Fibroblast of peridontal ligament (primary cell): ENCODE measurements at regions not wholly inside any gene's neighbourhood (a gene's known extent, or its start where the extent isn't known, plus 50 kb on each side); places are given as distances from the start of the nearest gene placed in this dataset.
"Not testable (repeated sequence)": the region's sequence is repeated elsewhere in the genome, so short reads cannot be mapped to it uniquely, and the experiment has no call there.

Experiments
- DNase-seq: peaks from one replicate; pipeline ENCODE4 v3.0.0-alpha.2; 2010; ENCODE audit errors: extremely low read depth

DNA sequence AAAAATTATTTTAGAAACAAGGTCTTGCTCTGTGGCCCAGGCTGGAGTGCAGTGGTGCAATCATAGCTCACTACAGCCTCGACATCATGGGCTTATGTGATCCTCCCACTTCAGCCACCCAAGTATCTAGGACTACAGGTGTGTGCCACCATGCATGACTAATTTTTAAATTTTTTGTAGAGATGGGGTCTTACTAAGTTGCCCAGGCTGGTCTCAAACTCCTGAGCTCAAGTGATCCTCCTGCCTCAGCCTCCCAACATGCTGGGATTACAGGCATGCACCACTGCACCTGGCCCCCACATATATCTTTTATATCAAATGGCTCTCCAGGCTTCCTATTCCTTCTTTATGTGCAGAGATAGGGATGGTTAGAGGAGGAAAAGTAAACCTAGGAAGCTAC is 91.2 kb upstream of the SVIL start:
- not testable (repeated sequence) for DNase-seq

DNA sequence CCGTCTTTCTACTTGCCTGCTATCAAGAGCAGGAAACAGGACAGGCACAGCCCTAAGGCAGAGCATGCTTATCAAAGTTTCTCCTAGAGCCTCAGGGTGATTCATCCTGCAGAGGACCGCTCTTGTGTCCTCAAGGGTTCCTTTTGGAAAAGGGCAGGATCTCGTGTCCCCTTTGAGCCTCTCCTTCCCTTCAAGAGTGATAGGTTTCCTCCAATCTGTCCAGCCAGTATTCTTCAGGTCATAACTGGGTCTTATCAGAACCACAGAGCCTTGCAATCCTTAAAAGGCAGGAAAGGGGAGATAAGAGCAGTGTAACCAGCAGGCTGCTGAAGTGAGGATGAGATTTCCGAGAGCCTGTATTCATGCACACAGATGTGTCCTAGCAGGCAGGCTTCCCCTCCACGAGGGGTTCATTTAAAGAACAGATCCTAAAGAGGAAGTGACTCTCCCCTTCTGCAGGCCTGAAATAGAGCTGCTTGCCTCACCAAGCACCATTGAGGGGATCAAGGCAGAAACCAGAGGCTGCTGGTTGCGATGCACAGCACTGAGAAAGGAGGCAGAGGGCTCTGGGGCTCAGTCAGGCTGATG is 90.5 kb upstream of the SVIL start:
- no peak for DNase-seq

- peak; percentile 79 for DNase-seq
Measured at GRCh38 chr10:29723726-29724125, 89.0 kb upstream of the SVIL start.

DNA sequence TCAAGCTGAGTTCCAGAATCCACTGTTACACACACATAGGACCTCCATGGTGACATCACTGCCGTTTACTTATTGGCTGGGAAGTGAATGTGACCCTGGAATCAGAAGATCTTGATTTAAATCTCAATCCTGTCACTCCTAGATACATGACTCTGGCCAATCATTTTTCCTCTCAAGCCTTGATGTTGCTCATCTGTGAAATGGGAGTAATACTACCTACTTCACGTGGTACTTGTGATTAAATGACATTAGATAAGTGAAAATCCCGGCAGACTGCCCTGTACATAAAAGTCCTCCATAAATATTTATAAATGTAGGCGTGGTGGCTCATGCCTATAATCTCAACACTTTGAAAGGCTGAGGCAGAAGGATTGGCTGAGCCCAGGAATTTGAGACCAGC is 88.0 kb upstream of the SVIL start:
- no peak for DNase-seq

GRCh38 chr10:29720149-29720548 is 85.4 kb upstream of the SVIL start:
- DNase-seq = no peak

DNA sequence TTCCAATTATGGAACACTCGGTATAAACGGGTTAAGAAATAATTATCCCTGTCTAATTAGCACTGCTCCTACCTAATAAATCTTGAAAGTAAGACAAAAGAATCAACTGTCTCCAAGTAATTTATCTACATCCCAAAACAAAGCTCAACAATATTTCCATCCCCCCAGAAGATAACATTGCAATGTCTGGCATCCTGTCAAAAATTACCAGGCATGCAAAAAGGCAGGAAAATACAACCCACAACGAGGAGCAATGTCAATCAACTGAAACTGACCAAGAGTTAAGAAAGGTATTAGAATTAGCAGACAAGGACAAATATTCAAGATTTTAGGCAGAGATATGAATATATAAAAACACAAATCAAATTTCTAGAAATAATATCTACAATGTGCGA is 84.5 kb upstream of the SVIL start:
- DNase-seq = no peak

- no peak for DNase-seq
Measured at GRCh38 chr10:29715296-29715695, 80.5 kb upstream of the SVIL start.

DNA sequence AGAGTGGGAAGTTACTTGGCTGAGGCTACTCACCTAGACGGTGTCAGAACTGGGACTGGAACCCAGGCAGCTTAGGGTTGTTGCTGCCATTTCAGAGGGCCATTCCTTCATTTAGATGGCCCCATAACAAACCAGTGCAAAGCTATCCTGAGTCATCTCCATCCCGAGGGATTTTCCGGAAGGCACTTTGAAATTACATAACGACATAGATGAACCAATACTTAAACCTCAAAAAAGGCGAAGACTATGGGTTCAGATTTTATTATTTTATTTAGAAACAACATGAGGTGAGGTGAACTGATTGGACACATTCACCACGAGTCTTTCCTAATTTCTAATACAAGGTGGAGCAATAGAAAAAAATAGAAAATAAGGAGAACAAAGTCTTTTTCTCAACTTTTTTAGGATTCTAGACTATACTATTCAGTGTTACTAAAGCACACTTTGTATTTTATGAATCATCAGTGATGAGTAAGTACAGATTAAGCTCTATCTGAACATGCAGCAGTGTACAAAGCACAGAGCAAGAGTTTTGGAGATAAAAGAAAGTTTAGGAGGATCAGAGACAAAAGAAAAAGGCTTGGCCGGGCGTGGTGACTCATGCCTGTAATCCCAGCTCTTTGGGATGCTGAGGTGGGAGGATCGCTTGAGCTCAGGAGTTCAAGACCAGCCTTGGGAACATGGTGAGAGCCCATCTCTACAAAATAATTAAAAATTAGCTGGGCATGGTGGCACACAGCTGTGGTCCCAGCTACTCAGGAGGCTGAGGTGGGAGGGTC is 79.5 kb upstream of the SVIL start:
- peak; percentile 83 for DNase-seq

GRCh38 chr10:29713450-29713849 is 78.7 kb upstream of the SVIL start:
- no peak for DNase-seq

DNA sequence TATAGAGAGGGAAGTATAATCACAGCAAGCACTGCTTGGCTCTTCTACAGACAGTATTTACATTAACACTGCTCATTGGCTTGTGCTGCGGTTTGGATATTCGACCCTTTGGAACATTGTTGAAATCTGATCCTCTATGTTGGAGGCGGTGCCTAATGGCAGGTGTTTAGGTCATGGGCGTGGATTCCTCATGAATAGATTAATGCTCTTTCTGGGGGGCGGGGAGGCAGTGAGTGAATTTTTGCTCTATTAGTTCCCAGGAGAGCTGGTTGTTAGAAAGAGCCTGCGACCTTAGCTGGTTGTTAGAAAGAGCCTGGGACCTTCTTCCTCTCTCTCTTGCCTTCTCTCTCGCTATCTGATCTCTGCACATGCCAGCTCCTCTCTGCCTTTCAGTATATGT is 77.3 kb upstream of the SVIL start:
- DNase-seq = no peak

DNA sequence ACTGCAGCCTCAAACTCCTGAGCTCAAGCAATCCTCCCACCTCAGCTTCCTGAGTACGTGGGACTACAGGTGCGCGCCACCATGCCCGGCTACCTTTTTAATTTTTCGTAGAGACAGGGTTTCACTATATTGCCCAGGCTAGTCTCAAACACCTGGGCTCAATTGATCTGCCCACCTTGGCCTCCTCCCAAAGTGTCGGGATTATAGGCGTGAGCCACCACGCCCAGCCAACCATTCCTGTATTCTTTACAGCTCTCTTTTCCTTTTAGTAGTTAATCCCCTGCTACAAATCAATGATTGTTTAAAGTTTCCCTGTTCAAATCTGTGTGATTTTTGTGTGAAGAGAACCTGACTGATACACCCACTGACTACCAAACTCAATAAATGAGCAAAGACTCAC is 75.4 kb upstream of the SVIL start:
- no peak for DNase-seq

DNA sequence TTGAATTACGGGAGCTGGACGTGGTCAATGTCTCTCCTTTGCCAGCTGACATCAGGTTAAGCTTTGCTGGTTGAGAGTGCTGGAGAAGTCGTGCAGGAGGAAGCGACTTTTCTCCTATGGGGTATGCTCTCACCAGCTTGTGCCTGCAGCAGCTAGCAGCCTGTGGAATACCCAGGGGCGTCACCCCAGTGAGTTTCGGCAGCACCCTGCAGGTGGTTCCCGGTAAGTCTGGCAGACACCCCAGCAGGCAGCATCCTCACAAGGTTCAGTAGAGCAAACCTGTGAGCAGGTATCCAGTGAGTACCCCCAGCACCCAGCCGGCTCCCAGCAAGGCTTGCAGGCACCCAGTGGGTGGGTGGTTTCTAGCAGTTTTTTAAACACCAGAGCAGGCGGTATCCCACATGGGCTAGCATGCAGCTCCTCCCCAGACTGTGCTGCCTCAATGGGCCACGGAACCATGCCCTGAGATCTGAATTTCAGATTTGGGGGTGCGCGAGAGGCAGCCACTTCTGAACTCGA is 74.8 kb upstream of the SVIL start:
- no peak for DNase-seq

- DNase-seq = no peak
Measured at GRCh38 chr10:29703271-29703670, 68.5 kb upstream of the SVIL start.

DNA sequence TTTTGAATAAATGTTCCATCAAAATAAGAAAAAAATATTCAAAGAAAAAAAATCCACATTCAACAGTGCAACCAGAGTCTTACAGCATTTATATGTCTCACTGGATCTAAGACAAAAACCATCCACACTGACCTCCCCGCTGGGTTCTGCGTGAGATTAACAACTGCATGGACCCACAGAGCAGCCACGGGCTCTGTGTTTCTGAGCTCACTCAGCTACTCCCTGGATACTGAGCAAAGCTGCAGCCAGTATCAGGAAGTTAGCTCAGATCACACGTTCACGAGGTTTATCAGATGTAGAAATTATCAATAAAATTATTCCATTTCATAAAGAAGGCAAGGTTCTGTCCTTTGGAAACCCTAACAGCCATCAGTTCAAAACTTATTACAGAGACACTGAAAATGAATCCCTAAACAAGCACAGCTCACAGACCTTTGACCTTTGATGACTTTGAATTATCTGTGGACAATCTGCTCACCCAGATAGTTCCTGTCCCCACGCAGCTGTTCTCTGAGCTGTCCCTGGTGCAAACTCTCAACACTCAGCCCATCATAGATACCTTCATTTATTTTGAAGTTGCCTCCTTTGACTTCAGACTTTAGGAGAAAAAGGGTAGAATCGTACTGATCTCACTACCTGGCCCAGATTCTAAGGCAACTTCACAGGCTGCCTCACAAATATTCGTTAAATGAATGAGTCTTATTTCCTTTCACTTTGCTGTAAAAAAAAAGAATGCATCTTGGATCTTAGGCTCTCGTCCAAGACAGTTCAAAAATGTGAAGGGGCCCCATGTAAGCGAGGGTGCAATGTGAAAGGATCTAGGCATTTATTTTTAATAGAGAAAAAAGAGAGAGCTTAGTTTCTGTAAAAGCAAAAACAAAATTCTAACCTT is 67.7 kb upstream of the SVIL start:
- peak; percentile 25 for DNase-seq

- no peak for DNase-seq
Measured at GRCh38 chr10:29701306-29701705, 66.5 kb upstream of the SVIL start.

- DNase-seq = no peak
Measured at GRCh38 chr10:29699621-29700020, 64.8 kb upstream of the SVIL start.

- DNase-seq = no peak
Measured at GRCh38 chr10:29698773-29699490, 64.2 kb upstream of the SVIL start.

- not testable (repeated sequence) for DNase-seq
Measured at GRCh38 chr10:29696581-29696980, 61.8 kb upstream of the SVIL start.

DNA sequence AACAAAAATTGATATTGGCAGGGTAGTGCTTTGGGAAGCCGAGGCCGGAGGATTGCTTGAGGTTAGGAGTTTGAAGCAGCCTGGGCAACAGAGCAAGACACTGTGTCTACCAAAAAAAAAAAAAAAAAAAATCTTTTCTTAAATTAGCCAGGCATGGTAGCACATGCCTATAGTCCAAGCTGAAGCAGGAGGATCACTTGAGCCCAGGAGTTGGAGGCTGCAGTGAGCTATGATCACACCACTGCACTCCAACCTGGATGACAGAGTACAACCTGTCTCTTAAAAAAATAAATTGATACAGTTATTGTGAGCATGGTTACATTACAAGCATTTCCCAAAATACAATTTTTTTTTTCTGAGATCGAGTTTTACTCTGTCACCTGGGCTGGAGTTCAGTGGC is 59.4 kb upstream of the SVIL start:
- no peak for DNase-seq

DNA sequence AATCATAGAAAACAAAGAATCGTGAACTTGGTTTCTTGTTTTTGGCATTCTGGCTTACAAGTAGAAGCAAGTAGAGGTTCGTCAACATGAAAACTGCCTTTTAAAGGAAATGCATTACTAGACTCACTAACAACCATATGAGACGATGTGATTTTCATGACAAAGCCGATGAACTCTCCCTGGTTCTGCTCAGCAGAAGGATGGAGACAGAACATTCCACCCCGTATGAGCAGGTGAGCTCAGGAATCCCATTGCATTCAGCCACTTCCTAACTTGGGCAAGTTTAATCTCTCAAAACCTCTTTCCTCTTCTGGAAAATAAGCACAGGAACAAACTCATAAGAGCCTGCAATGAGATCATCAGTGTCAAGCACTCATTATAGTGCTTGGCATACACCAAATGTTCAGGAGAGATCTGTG is 57.4 kb upstream of the SVIL start:
- DNase-seq = peak; percentile 22

DNA sequence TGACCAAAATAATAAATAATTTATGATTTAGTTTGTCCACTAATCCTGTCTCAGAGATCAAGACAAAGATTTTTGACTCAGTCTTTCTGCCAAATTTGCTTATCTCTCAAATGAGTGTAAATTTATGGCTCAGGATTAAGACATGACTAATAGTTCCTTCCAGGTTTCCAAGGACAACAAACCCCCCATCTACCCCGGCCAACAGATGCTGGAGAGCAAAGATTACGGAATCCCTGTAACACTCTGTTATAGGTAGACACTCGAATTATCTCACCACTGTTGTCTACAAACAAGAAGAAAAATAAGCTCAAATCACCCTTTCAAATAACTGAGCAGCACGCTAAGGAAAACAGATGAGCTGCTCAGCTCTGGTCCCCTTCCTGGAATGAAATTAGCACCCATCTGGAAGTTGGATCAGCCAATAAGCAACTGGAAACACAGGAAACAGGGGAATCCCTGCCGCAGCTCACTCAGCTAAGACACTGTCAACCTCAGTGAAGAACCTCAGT is 56.8 kb upstream of the SVIL start:
- no peak for DNase-seq

DNA sequence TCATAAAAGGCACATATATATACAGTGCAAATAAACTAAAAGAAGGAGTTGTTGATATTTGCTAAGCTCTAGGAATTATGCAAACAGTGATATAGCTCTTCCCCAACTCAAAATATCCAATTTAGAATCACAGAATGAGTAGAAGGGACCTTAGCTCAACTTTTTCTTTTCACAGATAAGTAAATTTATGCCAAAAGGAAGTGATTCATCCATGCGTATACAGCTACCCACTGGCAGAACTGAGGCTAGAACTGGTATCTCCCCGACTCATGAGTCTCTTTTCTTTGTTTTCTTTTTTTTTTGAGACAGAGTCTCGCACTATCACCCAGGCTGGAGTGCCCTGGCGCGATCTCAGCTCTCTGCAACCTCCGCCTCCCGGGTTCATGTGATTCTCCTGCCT is 54.2 kb upstream of the SVIL start:
- peak; percentile 58 for DNase-seq
